ENCODE measurements at regions not wholly inside any gene's neighbourhood (a gene's known extent, or its start where the extent isn't known, plus 50 kb on each side); places are given as distances from the start of the nearest gene placed in this dataset.

- no peak for DNase-seq
- no peak overlapping the region for H3K4me3 ChIP-seq (ENCODE audit: insufficient read depth, low read depth, low read length)
Measured at GRCh38 chr13:29977476-29978120, 127.2 kb upstream of the UBL3 start.

DNA sequence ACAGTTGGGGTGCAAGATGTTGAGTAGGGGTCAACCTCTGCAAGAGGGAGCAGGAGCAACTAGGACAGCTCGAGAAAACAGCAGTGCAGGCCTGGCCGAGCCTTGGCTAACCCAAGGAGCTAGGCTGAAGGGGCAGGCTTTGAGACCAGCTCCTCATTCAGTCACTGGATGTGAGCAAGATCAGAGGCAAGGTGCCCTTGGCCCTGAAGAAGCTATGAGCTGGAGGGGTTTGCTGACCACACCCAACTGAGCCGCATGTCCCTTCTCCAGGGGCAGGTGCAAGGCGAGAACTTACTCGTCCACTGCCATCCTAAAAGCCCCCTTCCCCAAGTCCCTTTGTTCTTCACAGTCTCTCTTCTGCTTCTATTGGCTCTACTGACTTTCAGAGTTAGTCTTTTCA lies 126.1 kb upstream of the UBL3 start:
- no peak for DNase-seq
- Histone ChIP-seq H3K4me3 (ENCODE audit: insufficient read depth, low read depth, low read length) (no peak overlapping the region), H3K27me3 (ENCODE audit: control insufficient read depth, insufficient read depth, low read length) (no peaks in the 10 kb centered on the region), H3K36me3 (replicated peaks; ENCODE audit: control insufficient read depth, insufficient read depth, low read length) (no peaks in the 10 kb centered on the region)

More at GRCh38 chr13:29977476-29978120, 127.2 kb upstream of the UBL3 start:
- Histone ChIP-seq H3K36me3 (replicated peaks; ENCODE audit: control insufficient read depth, insufficient read depth, low read length) (no peaks in the 10 kb centered on the region), H3K27me3 (ENCODE audit: control insufficient read depth, insufficient read depth, low read length) (no peaks in the 10 kb centered on the region)

DNA sequence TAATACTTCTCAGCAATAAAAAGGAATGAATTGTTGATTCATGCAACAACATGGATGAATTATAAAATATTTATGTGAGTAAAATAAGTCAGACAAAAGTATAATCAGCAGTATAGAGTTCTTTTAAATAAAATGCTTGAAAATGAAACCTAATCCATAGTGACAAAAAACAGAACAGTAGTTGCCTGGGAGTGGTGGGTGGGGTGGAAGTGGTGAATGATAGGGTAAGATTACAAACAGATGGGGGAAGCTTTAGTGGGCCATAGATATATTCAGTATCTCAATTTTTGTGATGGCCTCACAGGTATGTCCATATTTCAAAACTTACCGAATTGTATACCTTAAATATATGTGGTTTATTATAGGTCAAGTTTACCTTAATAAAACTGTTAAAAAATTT lies 124.9 kb upstream of the UBL3 start:
- H3K36me3 ChIP-seq (replicated peaks; ENCODE audit: control insufficient read depth, insufficient read depth, low read length): no peaks in the 10 kb centered on the region
- DNase-seq: no peak
- H3K4me3 ChIP-seq (ENCODE audit: insufficient read depth, low read depth, low read length): no peak overlapping the region
- H3K27me3 ChIP-seq (ENCODE audit: control insufficient read depth, insufficient read depth, low read length): no peaks in the 10 kb centered on the region

DNA sequence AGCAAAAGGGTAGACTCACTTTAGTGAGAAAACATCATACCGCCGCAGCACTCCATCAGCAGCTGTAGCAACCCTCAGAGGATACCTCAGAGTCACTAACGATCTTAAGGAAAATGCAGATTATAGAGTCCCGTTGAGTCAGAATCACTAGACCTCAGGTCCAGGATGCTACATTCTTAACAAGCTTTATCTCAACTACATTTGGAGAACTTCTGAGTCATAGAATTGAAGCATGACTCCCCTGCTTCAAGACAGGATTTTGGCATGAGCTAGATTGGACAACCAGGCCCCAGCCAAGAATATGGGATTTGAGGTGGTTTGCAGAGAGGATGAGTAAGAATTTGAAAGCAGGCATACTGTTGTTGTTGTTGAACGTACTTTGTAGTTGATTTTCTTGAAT lies 118.9 kb upstream of the UBL3 start:
- no peak for DNase-seq
- H3K4me3 ChIP-seq (ENCODE audit: insufficient read depth, low read depth, low read length): no peak overlapping the region
- H3K27me3 ChIP-seq (ENCODE audit: control insufficient read depth, insufficient read depth, low read length): no peaks in the 10 kb centered on the region
- H3K36me3 ChIP-seq (replicated peaks; ENCODE audit: control insufficient read depth, insufficient read depth, low read length): no peaks in the 10 kb centered on the region

GRCh38 chr13:29964181-29964845 lies 113.9 kb upstream of the UBL3 start:
- Histone ChIP-seq H3K27me3 (ENCODE audit: control insufficient read depth, insufficient read depth, low read length) (no peaks in the 10 kb centered on the region), H3K36me3 (replicated peaks; ENCODE audit: control insufficient read depth, insufficient read depth, low read length) (no peaks in the 10 kb centered on the region), H3K4me3 (ENCODE audit: insufficient read depth, low read depth, low read length) (no peak overlapping the region)
- peak; percentile 67 for DNase-seq

GRCh38 chr13:29963089-29963488 lies 112.7 kb upstream of the UBL3 start:
- no peak for DNase-seq
- no peak overlapping the region for H3K4me3 ChIP-seq (ENCODE audit: insufficient read depth, low read depth, low read length)
- H3K36me3 ChIP-seq (replicated peaks; ENCODE audit: control insufficient read depth, insufficient read depth, low read length): no peaks in the 10 kb centered on the region
- no peaks in the 10 kb centered on the region for H3K27me3 ChIP-seq (ENCODE audit: control insufficient read depth, insufficient read depth, low read length)

DNA sequence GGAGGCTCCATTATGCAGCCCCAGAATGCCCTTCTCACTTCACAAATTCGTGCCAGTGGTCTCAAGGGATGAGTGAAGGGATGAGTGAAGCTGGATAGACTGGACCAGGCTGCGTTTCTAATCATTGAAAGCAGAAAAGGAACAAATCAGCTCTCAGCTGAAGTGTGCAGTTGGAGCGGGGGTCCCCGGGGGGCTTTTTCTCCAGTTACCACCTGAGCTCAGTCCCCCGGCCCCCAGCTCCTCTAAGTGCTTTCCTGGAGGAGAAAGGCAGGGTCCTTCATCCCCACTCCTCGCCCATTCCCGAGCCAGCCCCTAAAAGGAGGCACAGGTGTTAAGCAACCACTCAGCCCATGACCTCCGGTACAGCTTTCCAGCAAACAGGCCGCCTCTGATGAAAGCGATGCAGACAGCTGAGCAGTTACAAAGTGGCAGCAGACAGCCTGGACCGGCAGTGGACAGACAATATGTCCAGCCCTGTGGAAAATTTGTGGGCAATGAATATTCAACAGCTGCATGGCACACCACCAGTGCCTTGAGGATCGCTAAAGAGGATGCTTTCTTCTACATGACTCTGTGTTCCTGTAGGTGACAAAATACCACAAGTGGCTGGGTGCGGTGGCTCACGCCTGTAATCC lies 110.7 kb upstream of the UBL3 start:
- no peaks in the 10 kb centered on the region for H3K27me3 ChIP-seq (ENCODE audit: control insufficient read depth, insufficient read depth, low read length)
- no peaks in the 10 kb centered on the region for H3K36me3 ChIP-seq (replicated peaks; ENCODE audit: control insufficient read depth, insufficient read depth, low read length)
- DNase-seq: no peak
- no peak overlapping the region for H3K4me3 ChIP-seq (ENCODE audit: insufficient read depth, low read depth, low read length)

DNA sequence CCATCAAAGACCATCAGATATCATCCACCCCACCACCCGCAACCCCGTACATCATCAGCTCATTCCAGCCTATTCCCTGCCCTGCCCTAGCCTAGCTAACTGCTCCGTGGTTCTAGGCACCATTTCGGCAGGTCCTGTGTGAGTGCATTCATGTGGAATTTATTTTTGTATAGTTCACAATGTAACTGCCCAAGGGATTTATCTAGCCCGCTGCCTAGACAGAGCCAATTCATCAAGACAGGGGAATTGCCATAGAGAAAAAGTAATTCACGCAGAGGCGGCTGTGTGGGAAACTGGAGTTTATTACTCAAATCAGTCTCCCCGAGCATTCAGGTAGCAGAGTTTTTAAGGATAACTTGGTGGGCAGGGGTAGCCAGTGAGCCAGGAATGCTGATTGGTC lies 109.2 kb upstream of the UBL3 start:
- no peaks in the 10 kb centered on the region for H3K36me3 ChIP-seq (replicated peaks; ENCODE audit: control insufficient read depth, insufficient read depth, low read length)
- DNase-seq: no peak
- no peaks in the 10 kb centered on the region for H3K27me3 ChIP-seq (ENCODE audit: control insufficient read depth, insufficient read depth, low read length)
- H3K4me3 ChIP-seq (ENCODE audit: insufficient read depth, low read depth, low read length): no peak overlapping the region

DNA sequence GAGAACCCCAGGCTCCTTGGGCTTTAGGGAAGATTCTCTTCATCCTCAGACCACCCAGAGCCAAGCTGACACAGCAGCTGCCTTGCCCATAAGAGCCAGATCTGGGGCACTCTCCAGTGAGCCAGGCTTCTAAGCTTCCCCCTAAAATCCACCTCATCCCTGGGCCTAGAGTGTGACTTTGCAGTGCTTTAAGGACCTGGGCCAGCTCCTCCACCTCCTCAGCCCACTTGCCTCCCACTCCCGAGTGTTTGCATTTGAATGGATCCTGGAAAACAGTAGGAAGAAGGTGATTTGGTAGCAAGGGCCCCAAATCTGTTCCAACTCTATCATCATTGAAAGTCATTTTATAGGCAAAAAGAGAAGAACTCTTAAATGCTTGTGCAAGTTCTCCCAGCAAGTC lies 108.7 kb upstream of the UBL3 start:
- DNase-seq: no peak
- H3K27me3 ChIP-seq (ENCODE audit: control insufficient read depth, insufficient read depth, low read length): no peaks in the 10 kb centered on the region
- H3K4me3 ChIP-seq (ENCODE audit: insufficient read depth, low read depth, low read length): no peak overlapping the region
- no peaks in the 10 kb centered on the region for H3K36me3 ChIP-seq (replicated peaks; ENCODE audit: control insufficient read depth, insufficient read depth, low read length)

DNA sequence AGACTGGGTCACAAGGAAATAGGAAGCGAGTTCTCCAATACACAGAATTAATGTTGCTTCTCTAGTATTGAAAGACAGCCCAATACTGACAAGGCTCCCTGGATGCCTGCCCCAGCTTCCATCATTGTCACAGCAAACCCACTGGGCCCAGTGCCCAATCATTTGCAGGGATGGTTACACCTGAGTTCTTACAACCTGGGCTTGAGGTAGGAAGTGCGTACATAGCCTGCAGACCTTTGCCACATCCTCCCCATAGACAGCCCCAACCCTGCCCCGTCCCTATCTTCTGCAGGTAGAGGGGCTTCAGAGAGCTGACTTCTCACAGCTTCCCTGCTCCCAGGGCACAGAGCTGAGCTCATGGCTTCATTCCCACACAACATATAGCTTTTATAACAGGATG lies 108.1 kb upstream of the UBL3 start:
- no peak overlapping the region for H3K4me3 ChIP-seq (ENCODE audit: insufficient read depth, low read depth, low read length)
- H3K27me3 ChIP-seq (ENCODE audit: control insufficient read depth, insufficient read depth, low read length): no peaks in the 10 kb centered on the region
- no peaks in the 10 kb centered on the region for H3K36me3 ChIP-seq (replicated peaks; ENCODE audit: control insufficient read depth, insufficient read depth, low read length)
- no peak for DNase-seq

- Histone ChIP-seq H3K4me3 (ENCODE audit: insufficient read depth, low read depth, low read length) (no peak overlapping the region), H3K27me3 (ENCODE audit: control insufficient read depth, insufficient read depth, low read length) (no peaks in the 10 kb centered on the region), H3K36me3 (replicated peaks; ENCODE audit: control insufficient read depth, insufficient read depth, low read length) (no peaks in the 10 kb centered on the region)
- DNase-seq: no peak
Measured at GRCh38 chr13:29957320-29957719, 106.9 kb upstream of the UBL3 start.

DNA sequence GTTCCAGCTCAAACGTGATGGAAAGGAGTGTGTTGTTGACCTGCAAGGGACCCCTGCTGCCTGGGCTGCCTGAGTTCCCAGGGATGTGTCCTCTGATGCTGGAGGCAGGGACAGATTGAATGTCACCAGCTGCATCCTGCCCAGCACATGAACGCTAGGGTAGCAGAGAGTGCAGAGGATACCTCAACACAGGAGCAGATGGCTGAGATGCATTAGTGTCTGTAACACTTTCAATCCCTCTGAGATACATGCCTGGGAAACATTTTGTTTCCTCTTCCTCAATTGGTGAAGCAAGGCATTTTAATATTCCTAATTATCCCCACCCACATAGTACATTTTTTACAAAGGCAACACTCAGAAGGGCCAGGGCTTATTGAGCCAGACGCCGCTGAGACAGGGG lies 106.4 kb upstream of the UBL3 start:
- no peak overlapping the region for H3K4me3 ChIP-seq (ENCODE audit: insufficient read depth, low read depth, low read length)
- DNase-seq: no peak
- no peaks in the 10 kb centered on the region for H3K27me3 ChIP-seq (ENCODE audit: control insufficient read depth, insufficient read depth, low read length)
- no peaks in the 10 kb centered on the region for H3K36me3 ChIP-seq (replicated peaks; ENCODE audit: control insufficient read depth, insufficient read depth, low read length)

- Histone ChIP-seq H3K36me3 (replicated peaks; ENCODE audit: control insufficient read depth, insufficient read depth, low read length) (no peaks in the 10 kb centered on the region), H3K4me3 (ENCODE audit: insufficient read depth, low read depth, low read length) (no peak overlapping the region), H3K27me3 (ENCODE audit: control insufficient read depth, insufficient read depth, low read length) (no peaks in the 10 kb centered on the region; the same call in 1 of the 2 replicates)
- DNase-seq: no peak
Measured at GRCh38 chr13:29955137-29955650, 104.8 kb upstream of the UBL3 start.

DNA sequence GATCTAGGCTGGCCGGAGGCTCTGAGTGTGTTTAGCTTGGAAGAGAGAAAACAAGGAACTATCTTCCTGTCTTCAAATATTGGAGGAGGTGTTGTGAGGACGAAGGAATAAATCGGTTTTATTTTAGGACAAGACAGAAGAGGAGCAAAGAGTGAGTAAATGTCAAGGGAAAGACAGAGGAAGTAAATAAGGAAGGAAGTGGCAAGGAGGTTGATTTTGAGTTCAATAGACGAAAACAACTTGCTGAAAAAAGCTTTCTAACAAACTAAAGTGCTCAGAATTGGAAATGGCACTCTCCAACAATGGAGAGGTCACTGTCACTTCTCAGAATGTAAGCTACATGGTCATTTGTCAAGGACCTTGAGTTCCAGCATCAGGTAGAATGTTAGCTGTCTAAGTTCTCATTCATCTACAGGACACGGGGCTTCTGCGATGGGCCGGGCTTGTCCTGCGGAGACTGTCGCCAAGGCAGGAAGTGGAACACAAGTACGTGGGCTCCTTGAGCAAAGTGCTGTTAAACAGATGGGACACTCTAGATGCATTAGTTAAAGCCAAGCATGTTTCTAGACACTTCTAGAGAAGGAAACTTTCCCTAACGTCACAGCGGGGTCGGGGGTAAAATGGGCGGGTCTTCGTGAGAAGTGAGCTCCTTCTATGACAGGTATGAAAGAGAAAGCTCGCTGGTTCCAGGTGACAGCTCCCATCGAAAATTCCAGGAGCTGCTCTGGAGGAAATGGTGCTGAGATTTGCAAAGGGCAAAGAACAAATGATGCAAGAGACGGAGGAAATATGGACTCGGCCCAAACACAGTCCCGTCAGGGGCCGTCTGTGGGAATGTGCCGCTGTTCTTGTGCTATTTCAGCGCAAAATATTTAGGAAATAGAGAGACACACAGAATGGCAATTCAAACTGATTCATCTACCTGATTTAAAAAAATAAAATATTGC lies 103.9 kb upstream of the UBL3 start:
- Histone ChIP-seq H3K4me3 (ENCODE audit: insufficient read depth, low read depth, low read length) (no peak overlapping the region), H3K27me3 (ENCODE audit: control insufficient read depth, insufficient read depth, low read length) (no peaks in the 10 kb centered on the region; the same call in 1 of the 2 replicates), H3K36me3 (replicated peaks; ENCODE audit: control insufficient read depth, insufficient read depth, low read length) (no peaks in the 10 kb centered on the region)
- DNase-seq: no peak

Measured in H7 (cell line).